ENCODE measurements at regions not wholly inside any gene's neighbourhood (a gene's known extent, or its start where the extent isn't known, plus 50 kb on each side); places are given as distances from the start of the nearest gene placed in this dataset.

DNA sequence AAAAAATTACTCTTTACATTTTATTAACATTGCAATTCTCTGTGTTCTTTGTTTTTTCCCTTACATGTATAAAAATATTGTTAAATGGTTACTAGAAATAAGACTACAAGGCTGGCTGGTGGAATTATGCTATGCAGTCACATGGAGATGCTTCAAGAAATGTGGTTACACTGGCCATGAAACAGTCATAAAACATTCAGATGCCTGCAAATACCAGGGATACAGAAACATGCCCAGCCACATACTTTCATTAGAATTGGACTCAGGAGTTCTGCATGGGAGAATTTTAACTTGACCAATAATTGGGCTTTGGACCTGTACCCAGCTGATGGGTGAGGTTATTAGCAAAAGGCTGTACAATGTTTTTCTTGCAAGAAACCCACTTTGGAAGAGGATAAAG is 1407.7 kb upstream of the SLC10A2 start:
- H3K27ac ChIP-seq: no peak overlapping the region
- TF ChIP-seq EP300 (IDR thresholded peaks at IDR 0.05): no peak
- TF ChIP-seq POLR2AphosphoS5 (IDR thresholded peaks at IDR 0.05): no peak
- TF ChIP-seq POLR2A (IDR thresholded peaks at IDR 0.05): no peak
- no peak for TF ChIP-seq CTCF (IDR thresholded peaks at IDR 0.05)
- no peaks in the 10 kb centered on the region for H3K36me3 ChIP-seq
- ATAC-seq: no peak
- H3K4me3 ChIP-seq: no peak overlapping the region
- no peaks in the 10 kb centered on the region for H3K9me3 ChIP-seq
- H3K4me1 ChIP-seq: no peaks in the 10 kb centered on the region
- no peaks in the 10 kb centered on the region for H3K27me3 ChIP-seq

DNA sequence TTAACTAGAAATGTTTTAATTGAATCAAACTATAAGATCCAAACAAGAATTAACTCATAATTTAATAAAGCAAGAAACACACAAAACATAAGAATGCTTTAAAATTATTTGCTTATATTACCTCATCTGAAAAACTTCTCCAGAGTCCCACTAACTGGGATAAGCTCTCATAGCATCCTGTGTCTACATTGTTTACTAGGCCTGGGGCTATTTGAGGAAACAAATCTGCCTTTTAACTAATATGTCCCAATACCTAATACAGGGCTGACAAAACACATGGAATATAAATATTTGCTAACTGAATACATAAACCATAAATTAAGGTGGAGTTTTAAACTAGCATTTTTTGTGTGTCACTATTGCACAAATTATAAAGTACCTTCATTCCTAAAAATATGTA is 1399.8 kb upstream of the SLC10A2 start:
- no peak for ATAC-seq

DNA sequence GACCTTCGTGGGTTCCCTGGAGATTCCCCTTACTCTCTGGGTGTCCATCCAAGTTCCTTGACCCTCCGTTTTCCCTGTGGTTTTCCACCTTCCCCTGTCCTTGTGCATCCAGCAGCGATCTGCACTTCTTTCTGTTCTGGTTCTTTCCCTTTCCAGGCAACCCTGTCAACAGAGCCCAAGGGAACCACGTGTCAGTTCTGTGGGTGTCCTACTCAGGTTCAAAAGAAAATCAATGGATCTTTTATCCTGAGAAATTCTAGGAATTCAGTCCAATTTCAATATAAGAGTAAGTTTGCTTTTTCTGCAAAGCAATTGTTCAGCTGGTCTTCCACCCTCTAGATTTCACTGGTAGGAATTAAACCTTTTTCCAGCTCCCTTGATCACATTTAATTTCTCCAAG is 1394.8 kb upstream of the SLC10A2 start:
- no peak for ATAC-seq
- H3K27ac ChIP-seq: no peak overlapping the region
- no peaks in the 10 kb centered on the region for H3K27me3 ChIP-seq
- no peaks in the 10 kb centered on the region for H3K4me1 ChIP-seq
- WGBS, 2 donors (ENCODE audit: low coverage in 1 of 2): 72 to 84% methylated on average over 4 of the region's 4 CpGs
- no peaks in the 10 kb centered on the region for H3K9me3 ChIP-seq
- H3K36me3 ChIP-seq: no peaks in the 10 kb centered on the region
- no peak for TF ChIP-seq CTCF (IDR thresholded peaks at IDR 0.05)
- no peak for TF ChIP-seq POLR2A (IDR thresholded peaks at IDR 0.05)
- no peak for TF ChIP-seq POLR2AphosphoS5 (IDR thresholded peaks at IDR 0.05)
- no peak for TF ChIP-seq EP300 (IDR thresholded peaks at IDR 0.05)
- no peak overlapping the region for H3K4me3 ChIP-seq

More for the DNA sequence above, 1399.8 kb upstream of the SLC10A2 start:
- Histone ChIP-seq H3K27ac (no peak overlapping the region), H3K4me3 (no peak overlapping the region), H3K9me3 (no peaks in the 10 kb centered on the region), H3K27me3 (no peaks in the 10 kb centered on the region), H3K36me3 (no peaks in the 10 kb centered on the region), H3K4me1 (no peaks in the 10 kb centered on the region)
- TF ChIP-seq POLR2A (IDR thresholded peaks at IDR 0.05) (no peak), EP300 (IDR thresholded peaks at IDR 0.05) (no peak), CTCF (IDR thresholded peaks at IDR 0.05) (no peak), POLR2AphosphoS5 (IDR thresholded peaks at IDR 0.05) (no peak)

DNA sequence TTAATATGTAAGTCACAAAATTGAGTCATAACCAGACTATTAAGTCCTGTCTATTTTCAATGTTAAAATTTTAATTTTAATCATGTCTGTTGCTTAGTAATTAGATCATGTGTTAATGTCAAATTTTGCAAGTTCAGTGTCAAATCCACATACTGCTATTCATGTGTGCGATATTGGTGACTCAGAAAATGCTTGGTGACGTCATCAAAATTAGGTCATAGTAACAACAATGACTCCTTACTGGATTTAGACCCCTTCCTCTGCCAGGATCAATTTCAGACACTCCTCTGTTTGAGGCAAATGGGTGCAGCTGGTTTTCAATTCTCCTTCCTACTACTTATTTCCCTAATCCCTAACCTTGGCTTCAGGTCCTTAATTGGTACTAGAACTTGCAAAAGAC is 1394.3 kb upstream of the SLC10A2 start:
- Histone ChIP-seq H3K9me3 (no peaks in the 10 kb centered on the region), H3K36me3 (no peaks in the 10 kb centered on the region), H3K4me3 (no peak overlapping the region), H3K27me3 (no peaks in the 10 kb centered on the region), H3K4me1 (no peaks in the 10 kb centered on the region), H3K27ac (no peak overlapping the region)
- TF ChIP-seq EP300 (IDR thresholded peaks at IDR 0.05) (no peak), CTCF (IDR thresholded peaks at IDR 0.05) (no peak), POLR2A (IDR thresholded peaks at IDR 0.05) (no peak), POLR2AphosphoS5 (IDR thresholded peaks at IDR 0.05) (no peak)
- 71 to 81% methylated on average over 2 of the region's 2 CpGs for WGBS, 2 donors (ENCODE audit: low coverage in 1 of 2)
- no peak for ATAC-seq

- Histone ChIP-seq H3K27ac (no peak overlapping the region), H3K9me3 (peaks cover 0 to 13% (median 0%) of the 10 kb centered on the region in 3 donors), H3K4me3 (no peak overlapping the region), H3K4me1 (no peaks in the 10 kb centered on the region), H3K36me3 (no peaks in the 10 kb centered on the region), H3K27me3 (no peaks in the 10 kb centered on the region)
- TF ChIP-seq POLR2AphosphoS5 (IDR thresholded peaks at IDR 0.05): no peak
- TF ChIP-seq POLR2A (IDR thresholded peaks at IDR 0.05): no peak
- no peak for TF ChIP-seq CTCF (IDR thresholded peaks at IDR 0.05)
- TF ChIP-seq EP300 (IDR thresholded peaks at IDR 0.05): no peak
- ATAC-seq: no peak
- WGBS, 2 donors (ENCODE audit: low coverage in 1 of 2): 83% methylated on average over 1 of the region's 2 CpGs
These were observed 1383.8 kb upstream of the SLC10A2 start for GRCh38 chr13:104450006-104450405.

Data from gastroesophageal sphincter (tissue), 4 donors.